ENCODE measurements at regions not wholly inside any gene's neighbourhood (a gene's known extent, or its start where the extent isn't known, plus 50 kb on each side); places are given as distances from the start of the nearest gene placed in this dataset.

- no peak overlapping the region for H3K27ac Mint-ChIP-seq
- no peak for DNase-seq
- Histone ChIP-seq H3K9me3 (ENCODE audit: control insufficient read depth, low read length) (no peaks in the 10 kb centered on the region), H3K4me3 (ENCODE audit: low read length) (no peak overlapping the region), H3K36me3 (ENCODE audit: control insufficient read depth, insufficient read depth, low read length) (no peaks in the 10 kb centered on the region), H3K27me3 (ENCODE audit: control insufficient read depth, insufficient read depth, low read length, poor library complexity, severe bottlenecking) (no peaks in the 10 kb centered on the region), H3K27ac (ENCODE audit: low read depth, low read length) (no peak overlapping the region), H3K4me1 (ENCODE audit: control insufficient read depth, insufficient read depth, low read length) (peaks cover 5% of the 10 kb centered on the region), H3K9ac (ENCODE audit: extremely low read depth, low read length, poor library complexity, severe bottlenecking) (no peak overlapping the region)
- no peak overlapping the region for H3K4me3 Mint-ChIP-seq
- H3K36me3 Mint-ChIP-seq (ENCODE audit: low read depth) = no peaks in the 10 kb centered on the region
- no peaks in the 10 kb centered on the region for H3K27me3 Mint-ChIP-seq (ENCODE audit: insufficient read depth)
- whole genome bisulfite sequencing, 2 experiments (ENCODE audit: insufficient coverage in 1 of 2, insufficient read length in 1 of 2) = 92 to 93% methylated on average over 3 of the region's 3 CpGs
- peaks cover 28% of the 10 kb centered on the region for H3K4me1 Mint-ChIP-seq
- TF ChIP-seq, protein P1, sequence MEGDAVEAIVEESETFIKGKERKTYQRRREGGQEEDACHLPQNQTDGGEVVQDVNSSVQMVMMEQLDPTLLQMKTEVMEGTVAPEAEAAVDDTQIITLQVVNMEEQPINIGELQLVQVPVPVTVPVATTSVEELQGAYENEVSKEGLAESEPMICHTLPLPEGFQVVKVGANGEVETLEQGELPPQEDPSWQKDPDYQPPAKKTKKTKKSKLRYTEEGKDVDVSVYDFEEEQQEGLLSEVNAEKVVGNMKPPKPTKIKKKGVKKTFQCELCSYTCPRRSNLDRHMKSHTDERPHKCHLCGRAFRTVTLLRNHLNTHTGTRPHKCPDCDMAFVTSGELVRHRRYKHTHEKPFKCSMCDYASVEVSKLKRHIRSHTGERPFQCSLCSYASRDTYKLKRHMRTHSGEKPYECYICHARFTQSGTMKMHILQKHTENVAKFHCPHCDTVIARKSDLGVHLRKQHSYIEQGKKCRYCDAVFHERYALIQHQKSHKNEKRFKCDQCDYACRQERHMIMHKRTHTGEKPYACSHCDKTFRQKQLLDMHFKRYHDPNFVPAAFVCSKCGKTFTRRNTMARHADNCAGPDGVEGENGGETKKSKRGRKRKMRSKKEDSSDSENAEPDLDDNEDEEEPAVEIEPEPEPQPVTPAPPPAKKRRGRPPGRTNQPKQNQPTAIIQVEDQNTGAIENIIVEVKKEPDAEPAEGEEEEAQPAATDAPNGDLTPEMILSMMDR (conservative IDR thresholded peaks at IDR 0.05) = no peak
- H3K9me3 Mint-ChIP-seq = peaks cover 4% of the 10 kb centered on the region
Observed at GRCh38 chr4:141896687-141897086, 260.3 kb downstream of the IL15 start.

DNA sequence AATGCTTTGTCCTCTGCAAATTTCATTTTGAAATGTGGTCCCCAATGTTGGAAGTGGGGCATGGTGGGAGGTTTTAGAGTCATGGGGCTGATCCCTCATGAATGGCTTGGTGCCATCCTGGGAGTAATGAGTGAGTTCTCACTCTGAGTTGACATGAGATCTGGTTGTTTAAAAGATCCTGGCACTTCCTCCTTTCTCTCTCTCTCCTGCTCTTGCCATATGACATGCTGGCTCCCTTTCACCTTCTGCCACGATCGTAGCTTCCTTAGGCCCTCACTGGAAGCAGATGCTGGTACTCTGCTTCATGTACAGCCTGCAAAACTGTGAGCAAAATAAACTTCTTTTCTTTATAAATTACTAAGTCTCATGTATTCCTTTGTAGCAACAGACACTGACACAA is 262.0 kb downstream of the IL15 start:
- no peak overlapping the region for H3K9ac ChIP-seq (ENCODE audit: extremely low read depth, low read length, poor library complexity, severe bottlenecking)
- no peak overlapping the region for H3K27ac ChIP-seq (ENCODE audit: low read depth, low read length)
- H3K4me1 ChIP-seq (ENCODE audit: control insufficient read depth, insufficient read depth, low read length) = peaks cover 5% of the 10 kb centered on the region
- peaks cover 10% of the 10 kb centered on the region for H3K9me3 Mint-ChIP-seq
- no peak overlapping the region for H3K4me3 Mint-ChIP-seq
- TF ChIP-seq, protein P1 (conservative IDR thresholded peaks at IDR 0.05) = no peak
- no peaks in the 10 kb centered on the region for H3K36me3 ChIP-seq (ENCODE audit: control insufficient read depth, insufficient read depth, low read length)
- peaks cover 22% of the 10 kb centered on the region for H3K4me1 Mint-ChIP-seq
- no peak overlapping the region for H3K4me3 ChIP-seq (ENCODE audit: low read length)
- no peaks in the 10 kb centered on the region for H3K27me3 ChIP-seq (ENCODE audit: control insufficient read depth, insufficient read depth, low read length, poor library complexity, severe bottlenecking)
- DNase-seq = no peak
- 79 to 85% methylated on average over 2 of the region's 2 CpGs for WGBS, 2 experiments (ENCODE audit: insufficient coverage in 1 of 2, insufficient read length in 1 of 2)
- peak overlapping the region; percentile 36 for H3K27ac Mint-ChIP-seq
- peaks cover 10% of the 10 kb centered on the region for H3K9me3 ChIP-seq (ENCODE audit: control insufficient read depth, low read length)
- no peaks in the 10 kb centered on the region for H3K36me3 Mint-ChIP-seq (ENCODE audit: low read depth)
- H3K27me3 Mint-ChIP-seq (ENCODE audit: insufficient read depth) = no peaks in the 10 kb centered on the region

DNA sequence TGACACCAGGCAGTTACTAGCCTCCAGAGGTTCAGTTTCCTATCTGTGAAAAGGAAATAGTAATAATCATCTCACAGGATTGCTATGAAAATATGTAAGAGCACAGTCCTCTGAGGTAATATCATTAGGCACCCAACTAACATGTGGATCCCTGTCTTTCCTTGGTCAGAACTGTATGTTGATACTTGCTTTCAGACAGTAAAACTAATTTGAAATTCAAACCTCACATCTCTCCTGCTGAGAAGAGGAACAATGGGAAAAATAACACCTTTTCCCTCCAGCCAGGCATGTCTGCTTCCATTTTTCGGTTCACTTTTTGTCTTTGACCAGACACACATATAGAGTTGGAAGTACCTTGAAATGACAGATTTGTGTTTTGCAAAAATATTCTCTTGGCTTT is 262.7 kb downstream of the IL15 start:
- H3K4me3 Mint-ChIP-seq = no peak overlapping the region
- Histone ChIP-seq H3K36me3 (ENCODE audit: control insufficient read depth, insufficient read depth, low read length) (no peaks in the 10 kb centered on the region), H3K4me3 (ENCODE audit: low read length) (no peak overlapping the region), H3K9ac (ENCODE audit: extremely low read depth, low read length, poor library complexity, severe bottlenecking) (no peak overlapping the region), H3K27ac (ENCODE audit: low read depth, low read length) (no peak overlapping the region), H3K9me3 (ENCODE audit: control insufficient read depth, low read length) (peaks cover 14% of the 10 kb centered on the region), H3K4me1 (ENCODE audit: control insufficient read depth, insufficient read depth, low read length) (peaks cover 5% of the 10 kb centered on the region), H3K27me3 (ENCODE audit: control insufficient read depth, insufficient read depth, low read length, poor library complexity, severe bottlenecking) (no peaks in the 10 kb centered on the region)
- peaks cover 10% of the 10 kb centered on the region for H3K9me3 Mint-ChIP-seq
- H3K36me3 Mint-ChIP-seq (ENCODE audit: low read depth) = no peaks in the 10 kb centered on the region
- H3K27me3 Mint-ChIP-seq (ENCODE audit: insufficient read depth) = no peaks in the 10 kb centered on the region
- peaks cover 22% of the 10 kb centered on the region for H3K4me1 Mint-ChIP-seq
- WGBS, 2 experiments (ENCODE audit: insufficient coverage in 1 of 2, insufficient read length in 1 of 2) = 56% methylated on average over 1 of the region's 1 CpG; no CpG with 5 or more reads in 1 of the 2 experiments
- no peak overlapping the region for H3K27ac Mint-ChIP-seq
- DNase-seq = no peak
- TF ChIP-seq, protein P1 (conservative IDR thresholded peaks at IDR 0.05) = no peak

Measured in endodermal cell (in vitro differentiated cells).